ENCODE measurements at regions not wholly inside any gene's neighbourhood (a gene's known extent, or its start where the extent isn't known, plus 50 kb on each side); places are given as distances from the start of the nearest gene placed in this dataset.
"Not testable (repeated sequence)": the region's sequence is repeated elsewhere in the genome, so short reads cannot be mapped to it uniquely, and the experiment has no call there.

GRCh38 chr12:97063292-97063935, 156.4 kb downstream of the NEDD1 start:
- Mint-ChIP-seq H3K27ac (no peak overlapping the region), H3K4me1 (peaks cover 34% of the 10 kb centered on the region), H3K27me3 (ENCODE audit: low read depth) (peaks cover 7% of the 10 kb centered on the region), H3K4me3 (no peak overlapping the region), H3K36me3 (no peaks in the 10 kb centered on the region), H3K9me3 (peaks cover 6% of the 10 kb centered on the region)
- TF ChIP-seq, protein P1, sequence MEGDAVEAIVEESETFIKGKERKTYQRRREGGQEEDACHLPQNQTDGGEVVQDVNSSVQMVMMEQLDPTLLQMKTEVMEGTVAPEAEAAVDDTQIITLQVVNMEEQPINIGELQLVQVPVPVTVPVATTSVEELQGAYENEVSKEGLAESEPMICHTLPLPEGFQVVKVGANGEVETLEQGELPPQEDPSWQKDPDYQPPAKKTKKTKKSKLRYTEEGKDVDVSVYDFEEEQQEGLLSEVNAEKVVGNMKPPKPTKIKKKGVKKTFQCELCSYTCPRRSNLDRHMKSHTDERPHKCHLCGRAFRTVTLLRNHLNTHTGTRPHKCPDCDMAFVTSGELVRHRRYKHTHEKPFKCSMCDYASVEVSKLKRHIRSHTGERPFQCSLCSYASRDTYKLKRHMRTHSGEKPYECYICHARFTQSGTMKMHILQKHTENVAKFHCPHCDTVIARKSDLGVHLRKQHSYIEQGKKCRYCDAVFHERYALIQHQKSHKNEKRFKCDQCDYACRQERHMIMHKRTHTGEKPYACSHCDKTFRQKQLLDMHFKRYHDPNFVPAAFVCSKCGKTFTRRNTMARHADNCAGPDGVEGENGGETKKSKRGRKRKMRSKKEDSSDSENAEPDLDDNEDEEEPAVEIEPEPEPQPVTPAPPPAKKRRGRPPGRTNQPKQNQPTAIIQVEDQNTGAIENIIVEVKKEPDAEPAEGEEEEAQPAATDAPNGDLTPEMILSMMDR (IDR thresholded peaks at IDR 0.05; ENCODE audit: unreplicated experiment) = no peak
- DNase-seq (ENCODE audit: low spot score in 2 of 2, unreplicated experiment in 2 of 2) = no peak

GRCh38 chr12:97075161-97075933, 168.3 kb downstream of the NEDD1 start:
- no peak for DNase-seq (ENCODE audit: low spot score in 2 of 2, unreplicated experiment in 2 of 2)
- Mint-ChIP-seq H3K9me3 (no peaks in the 10 kb centered on the region), H3K4me1 (peaks cover 21% of the 10 kb centered on the region), H3K27me3 (ENCODE audit: low read depth) (peaks cover 10% of the 10 kb centered on the region), H3K4me3 (peak overlapping the region; percentile 48), H3K36me3 (no peaks in the 10 kb centered on the region), H3K27ac (peak overlapping the region; percentile 99)
- TF ChIP-seq, protein P1 (IDR thresholded peaks at IDR 0.05; ENCODE audit: unreplicated experiment) = no peak

- H3K27ac Mint-ChIP-seq = peak overlapping the region; percentile 99
- H3K27me3 Mint-ChIP-seq (ENCODE audit: low read depth) = peaks cover 16% of the 10 kb centered on the region
- H3K9me3 Mint-ChIP-seq = no peaks in the 10 kb centered on the region
- TF ChIP-seq, protein P1 (IDR thresholded peaks at IDR 0.05; ENCODE audit: unreplicated experiment) = no peak
- peak overlapping the region; percentile 48 for H3K4me3 Mint-ChIP-seq
- peaks cover 26% of the 10 kb centered on the region for H3K4me1 Mint-ChIP-seq
- no peak for DNase-seq (ENCODE audit: low spot score in 2 of 2, unreplicated experiment in 2 of 2)
- H3K36me3 Mint-ChIP-seq = no peaks in the 10 kb centered on the region
These were observed 169.0 kb downstream of the NEDD1 start for GRCh38 chr12:97075934-97076630.

- Mint-ChIP-seq H3K27ac (peak overlapping the region; percentile 52), H3K27me3 (ENCODE audit: low read depth) (peaks cover 22% of the 10 kb centered on the region), H3K4me1 (peaks cover 28% of the 10 kb centered on the region)
- H3K9me3 Mint-ChIP-seq; H3K4me3 Mint-ChIP-seq; H3K36me3 Mint-ChIP-seq; DNase-seq (ENCODE audit: low spot score in 2 of 2, unreplicated experiment in 2 of 2): not testable (repeated sequence)
These were observed 169.9 kb downstream of the NEDD1 start for GRCh38 chr12:97076912-97077311.

- no peak for DNase-seq (ENCODE audit: low spot score in 2 of 2, unreplicated experiment in 2 of 2)
- H3K27ac Mint-ChIP-seq = no peak overlapping the region
- TF ChIP-seq, protein P1 (IDR thresholded peaks at IDR 0.05; ENCODE audit: unreplicated experiment) = no peak
- H3K4me3 Mint-ChIP-seq = no peak overlapping the region
- H3K4me1 Mint-ChIP-seq = peaks cover 21% of the 10 kb centered on the region
- H3K36me3 Mint-ChIP-seq = no peaks in the 10 kb centered on the region
- peaks cover 37% of the 10 kb centered on the region for H3K27me3 Mint-ChIP-seq (ENCODE audit: low read depth)
- no peaks in the 10 kb centered on the region for H3K9me3 Mint-ChIP-seq
These were observed 175.0 kb downstream of the NEDD1 start for GRCh38 chr12:97082029-97082428.

Measured in mesothelial cell of epicardium (in vitro differentiated cells).